Keratinocyte (primary cell): ENCODE measurements at regions not wholly inside any gene's neighbourhood (a gene's known extent, or its start where the extent isn't known, plus 50 kb on each side); places are given as distances from the start of the nearest gene placed in this dataset.

Source experiments
- CTCF ChIP-seq, 3 experiments: IDR thresholded peaks in 1 of 3; conservative IDR thresholded peaks in 1 of 3; optimal IDR thresholded peaks in 1 of 3; 2 replicates in 2 of 3; 3 replicates in 1 of 3; pipeline versions ENCODE3 to v1.5.1; 2011; ENCODE audit warnings: low read length in 3 of 3, mild to moderate bottlenecking in 3 of 3, moderate library complexity in 2 of 3, control low read depth in 1 of 3, inconsistent platforms in 1 of 3; ENCODE audit not compliant: insufficient read depth in 2 of 3; ENCODE audit errors: extremely low read depth in 1 of 3
- EZH2 ChIP-seq: IDR thresholded peaks from one replicate; pipeline ENCODE4 v1.6.1; 2012; ENCODE audit warnings: inconsistent platforms, mild to moderate bottlenecking, low read length, moderate library complexity

DNA sequence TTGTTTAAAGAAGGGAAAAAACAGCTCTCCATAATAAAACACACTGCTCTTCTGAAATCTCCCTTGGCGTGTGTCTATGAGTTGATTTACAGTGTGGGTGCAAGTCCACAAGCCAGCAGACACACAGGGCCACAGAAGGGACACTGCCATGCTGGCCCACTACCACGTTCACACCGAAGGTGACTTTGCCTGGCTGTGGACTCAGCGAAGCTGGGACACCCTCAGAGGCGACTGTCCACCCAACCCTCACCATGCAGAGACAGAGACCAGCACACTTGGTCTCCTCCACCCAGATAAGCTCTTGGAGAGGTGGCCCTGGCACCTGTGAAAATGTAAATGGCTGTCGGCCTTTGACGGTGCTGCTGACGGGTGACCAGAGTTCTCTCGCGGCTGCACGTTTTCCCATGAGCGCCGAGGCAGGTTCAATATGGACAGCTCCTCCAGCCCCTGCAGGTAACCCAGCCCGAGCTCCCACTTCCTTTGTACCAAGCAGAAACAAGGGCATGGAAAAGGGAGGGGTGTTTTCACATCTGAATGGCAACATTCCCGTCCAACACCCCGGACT lies 78.0 kb downstream of the YTHDF1 start:
- no peak for TF ChIP-seq CTCF (optimal IDR thresholded peaks at IDR 0.05 in 1 of 3, IDR thresholded peaks at IDR 0.05 in 1 of 3, conservative IDR thresholded peaks at IDR 0.05 in 1 of 3; ENCODE audit: extremely low read depth in 1 of 3, insufficient read depth in 2 of 3, low read length in 3 of 3)
- no peak for TF ChIP-seq EZH2
